ENCODE measurements at regions not wholly inside any gene's neighbourhood (a gene's known extent, or its start where the extent isn't known, plus 50 kb on each side); places are given as distances from the start of the nearest gene placed in this dataset.
"Not testable (repeated sequence)": the region's sequence is repeated elsewhere in the genome, so short reads cannot be mapped to it uniquely, and the experiment has no call there.

- DNase-seq (ENCODE audit: low read depth): no peak
These were observed 1681.2 kb downstream of the SLITRK5 start for GRCh38 chr13:89352384-89352783.

DNA sequence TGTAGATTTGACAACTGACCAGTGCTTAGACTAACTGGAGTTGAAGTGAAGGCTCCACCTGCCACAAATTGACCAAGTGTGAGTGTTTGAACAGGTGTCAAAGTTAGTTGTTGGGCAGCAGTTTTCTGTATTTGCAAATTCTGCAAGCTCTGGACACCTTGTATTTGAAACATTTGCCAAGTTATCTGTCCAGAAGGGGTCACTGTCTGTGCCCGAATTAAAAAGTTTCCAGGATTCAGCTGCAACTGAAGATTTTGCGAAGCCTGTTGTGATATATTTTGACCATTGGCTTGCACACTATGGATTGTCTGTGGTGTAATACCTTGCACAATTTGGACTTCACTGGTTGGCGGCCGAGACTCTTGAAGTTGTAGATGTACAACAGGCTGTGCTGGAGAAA, 1690.7 kb downstream of the SLITRK5 start:
- no peak for DNase-seq (ENCODE audit: low read depth)

DNA sequence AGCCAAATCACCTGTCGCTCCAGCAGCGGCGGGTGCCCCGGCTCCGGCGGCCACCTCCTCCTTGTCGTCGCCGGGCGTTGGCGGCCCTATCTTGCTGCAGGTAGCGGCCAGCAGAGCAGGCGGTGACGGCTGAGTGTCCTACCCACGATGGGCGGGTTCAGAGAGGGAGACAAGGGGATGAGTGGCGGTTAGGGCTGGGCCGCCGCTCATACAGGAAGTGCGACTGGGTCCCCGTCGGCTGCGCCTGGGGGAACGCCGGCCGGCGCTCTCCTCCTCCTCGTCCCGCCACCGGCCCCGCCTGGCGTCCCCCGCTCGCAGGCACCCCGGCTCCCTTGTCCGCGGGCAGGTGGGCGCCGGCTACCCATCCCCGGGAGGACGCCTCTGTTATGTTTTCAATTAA, 1692.0 kb downstream of the SLITRK5 start:
- DNase-seq (ENCODE audit: low read depth): no peak

DNA sequence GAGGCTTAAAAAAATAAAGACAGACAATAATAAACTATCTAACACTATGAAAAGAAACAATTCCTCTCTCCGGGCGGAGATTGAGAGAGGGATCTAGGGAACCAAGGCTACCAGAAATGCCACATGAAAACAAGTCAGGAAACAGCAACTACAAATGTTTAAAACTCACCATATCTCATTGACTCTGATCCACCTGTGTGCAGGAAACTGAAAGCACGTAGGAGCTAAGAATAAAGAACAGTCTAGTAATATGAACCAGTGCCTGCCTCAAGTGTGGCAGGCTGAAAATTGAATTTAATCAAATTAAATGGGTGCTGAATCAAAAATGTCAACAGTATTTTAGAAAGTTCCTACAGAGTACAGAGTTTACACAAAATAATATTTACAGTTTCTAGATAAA, 1701.0 kb downstream of the SLITRK5 start:
- DNase-seq (ENCODE audit: low read depth): no peak

- DNase-seq (ENCODE audit: low read depth): no peak
These were observed 1704.7 kb downstream of the SLITRK5 start for GRCh38 chr13:89375839-89376238.

GRCh38 chr13:89380101-89380500, 1708.9 kb downstream of the SLITRK5 start:
- no peak for DNase-seq (ENCODE audit: low read depth)

GRCh38 chr13:89382981-89383380, 1711.8 kb downstream of the SLITRK5 start:
- no peak for DNase-seq (ENCODE audit: low read depth)

DNA sequence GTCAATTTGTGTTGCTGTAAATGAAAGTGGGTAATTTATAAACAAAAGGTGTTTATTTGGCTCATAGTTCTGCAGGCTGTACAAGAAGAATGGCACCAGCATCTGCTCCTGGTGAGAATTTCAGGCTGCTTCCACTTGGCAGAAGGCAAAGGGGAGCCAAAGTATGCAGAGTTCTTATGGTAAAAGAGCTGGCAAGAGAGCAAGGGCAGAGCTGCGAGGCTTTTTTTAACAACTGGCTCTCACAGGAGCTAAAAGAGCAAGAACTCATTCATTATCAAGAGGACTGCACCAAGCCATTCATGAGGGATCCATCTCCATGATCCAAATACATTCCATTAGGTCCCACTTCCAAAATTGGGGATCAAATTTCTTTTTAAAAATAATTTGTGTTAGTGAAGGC, 1712.7 kb downstream of the SLITRK5 start:
- no peak for DNase-seq (ENCODE audit: low read depth)

- DNase-seq (ENCODE audit: low read depth): no peak
These were observed 1722.7 kb downstream of the SLITRK5 start for GRCh38 chr13:89393758-89394304.

DNA sequence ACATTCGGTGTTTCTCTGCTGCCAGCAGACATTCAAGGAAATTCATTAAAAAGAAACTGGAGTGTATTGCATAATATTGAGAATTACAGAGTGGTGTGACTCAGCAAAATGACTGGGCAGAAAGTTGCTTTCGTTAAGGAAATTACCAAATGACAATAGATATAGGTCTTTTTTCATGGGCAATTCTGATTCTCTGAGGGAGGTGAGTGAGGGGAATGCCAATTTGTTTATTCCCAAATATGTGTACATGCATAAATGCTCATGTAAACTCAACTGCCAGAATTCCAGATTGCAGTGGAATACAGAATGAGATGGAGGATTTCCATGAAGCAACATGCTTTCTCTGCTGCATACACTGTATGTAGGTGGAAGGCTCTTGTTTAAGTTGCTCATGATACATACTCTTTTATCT, 1730.1 kb downstream of the SLITRK5 start:
- no peak for DNase-seq (ENCODE audit: low read depth)

GRCh38 chr13:89402211-89402610, 1731.0 kb downstream of the SLITRK5 start:
- no peak for DNase-seq (ENCODE audit: low read depth)

GRCh38 chr13:89406096-89406495, 1734.9 kb downstream of the SLITRK5 start:
- DNase-seq (ENCODE audit: low read depth): not testable (repeated sequence)

- DNase-seq (ENCODE audit: low read depth): no peak
These were observed 1736.2 kb downstream of the SLITRK5 start for GRCh38 chr13:89407357-89407756.

GRCh38 chr13:89432997-89433396, 1761.8 kb downstream of the SLITRK5 start:
- no peak for DNase-seq (ENCODE audit: low read depth)

DNA sequence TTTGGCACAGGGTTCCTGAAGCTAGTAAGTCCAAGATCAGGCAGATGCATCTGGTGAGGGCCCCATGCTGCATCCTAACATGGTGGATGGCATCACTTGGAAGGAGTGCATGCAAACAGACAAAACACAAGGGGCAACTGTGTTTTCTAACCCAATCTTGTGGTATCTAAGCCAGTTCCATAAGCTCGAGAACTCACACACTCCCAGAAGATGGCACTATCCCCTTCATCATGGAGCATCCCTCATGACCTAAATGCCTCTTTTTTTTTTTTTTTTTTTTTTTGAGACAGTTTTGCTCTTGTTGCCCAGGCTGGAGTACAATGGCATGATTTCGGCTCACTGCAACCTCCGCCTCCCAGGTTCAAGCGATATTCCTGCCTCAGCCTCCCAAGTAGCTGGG, 1763.5 kb downstream of the SLITRK5 start:
- not testable (repeated sequence) for DNase-seq (ENCODE audit: low read depth)

GRCh38 chr13:89454681-89455080, 1783.5 kb downstream of the SLITRK5 start:
- no peak for DNase-seq (ENCODE audit: low read depth)

DNA sequence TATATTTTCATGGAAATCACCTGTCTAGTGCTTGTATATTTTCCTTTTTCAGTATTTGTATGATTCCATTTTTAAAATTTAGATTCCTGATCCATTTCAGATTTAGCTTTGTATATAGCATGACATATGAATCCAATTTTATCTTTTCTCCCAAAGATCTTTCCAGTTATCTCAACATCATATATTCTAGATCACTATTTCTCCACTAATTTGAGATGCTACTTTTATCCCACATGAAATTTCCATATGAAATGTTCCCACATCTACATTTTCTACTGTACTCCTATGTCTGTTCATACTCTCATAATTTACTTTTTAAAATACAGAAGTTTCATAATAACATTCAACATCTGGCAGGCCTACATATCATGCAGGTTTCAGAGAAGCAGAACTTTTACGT, 1784.1 kb downstream of the SLITRK5 start:
- DNase-seq (ENCODE audit: low read depth): no peak

DNA sequence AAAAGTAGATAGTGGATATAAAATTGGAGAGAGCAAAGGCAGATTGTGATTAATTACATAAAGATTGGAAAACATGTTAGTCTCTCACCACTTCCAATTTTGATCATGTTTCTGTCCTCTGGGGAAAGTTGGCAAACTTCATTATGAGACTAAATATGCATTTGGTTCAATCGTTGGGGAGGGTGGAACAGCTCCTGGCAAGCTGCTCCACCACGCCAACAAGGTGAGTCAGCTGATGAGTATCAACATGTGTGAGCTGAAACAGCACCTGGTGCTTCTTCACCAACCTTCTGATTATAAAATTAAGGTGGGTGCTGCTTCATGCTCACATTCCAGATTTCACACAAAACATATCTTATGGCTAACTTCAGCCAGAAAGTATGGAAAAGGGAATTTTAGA, 1784.6 kb downstream of the SLITRK5 start:
- DNase-seq (ENCODE audit: low read depth): no peak

DNA sequence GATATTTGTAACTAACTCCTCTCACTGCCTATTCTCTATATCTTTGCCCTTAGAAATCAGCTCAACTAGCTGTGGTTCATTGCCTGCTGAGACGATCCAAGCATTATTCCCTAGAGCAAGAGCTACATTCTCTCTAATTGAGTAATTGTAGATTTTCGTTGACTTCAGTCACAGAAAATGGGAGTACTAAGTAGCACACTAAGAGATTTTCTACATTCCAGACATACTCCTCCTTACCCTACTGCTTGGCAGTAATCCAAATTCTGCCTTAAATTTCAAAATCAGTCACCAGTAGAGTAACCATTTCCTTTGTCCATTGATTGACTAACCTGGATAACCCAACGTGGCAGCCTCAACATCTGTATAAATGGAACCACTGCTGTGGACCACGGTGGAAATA, 1786.8 kb downstream of the SLITRK5 start:
- no peak for DNase-seq (ENCODE audit: low read depth)

DNA sequence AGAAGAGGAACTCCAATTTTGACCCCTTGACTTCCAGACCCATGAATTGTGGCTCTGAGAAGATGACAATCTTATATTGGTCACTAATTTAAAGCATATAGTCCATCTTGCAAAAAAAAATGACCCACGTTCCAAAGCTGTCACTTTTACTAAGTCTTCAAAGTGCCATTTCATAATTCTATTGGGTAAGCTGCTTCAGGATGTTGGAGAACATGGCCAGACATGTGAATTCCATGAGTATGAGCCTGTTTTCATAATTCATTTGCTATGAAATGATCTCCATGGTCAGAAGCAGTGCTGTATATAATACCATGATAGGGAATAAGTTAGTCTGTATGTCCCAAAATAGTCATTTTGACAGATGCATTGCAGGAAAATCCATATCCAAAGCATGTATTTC, 1787.3 kb downstream of the SLITRK5 start:
- no peak for DNase-seq (ENCODE audit: low read depth)

DNA sequence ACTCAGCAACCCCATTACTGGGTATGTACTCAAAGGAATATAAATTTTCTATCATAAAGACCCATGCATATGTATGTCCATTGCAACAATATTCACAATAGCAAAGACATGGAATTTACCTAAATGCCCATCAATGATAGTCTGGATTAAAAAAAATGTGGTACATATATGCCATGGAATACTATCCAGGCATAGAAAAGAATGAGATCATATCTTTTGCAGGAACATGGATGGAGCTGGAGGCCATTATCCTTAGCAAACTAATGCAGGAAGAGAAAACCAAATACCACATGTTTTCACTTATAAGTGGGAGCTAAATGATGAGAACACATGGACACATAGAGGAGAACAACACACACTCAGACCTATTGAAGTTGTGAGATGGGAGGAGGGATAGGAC, 1789.7 kb downstream of the SLITRK5 start:
- DNase-seq (ENCODE audit: low read depth): not testable (repeated sequence)

DNA sequence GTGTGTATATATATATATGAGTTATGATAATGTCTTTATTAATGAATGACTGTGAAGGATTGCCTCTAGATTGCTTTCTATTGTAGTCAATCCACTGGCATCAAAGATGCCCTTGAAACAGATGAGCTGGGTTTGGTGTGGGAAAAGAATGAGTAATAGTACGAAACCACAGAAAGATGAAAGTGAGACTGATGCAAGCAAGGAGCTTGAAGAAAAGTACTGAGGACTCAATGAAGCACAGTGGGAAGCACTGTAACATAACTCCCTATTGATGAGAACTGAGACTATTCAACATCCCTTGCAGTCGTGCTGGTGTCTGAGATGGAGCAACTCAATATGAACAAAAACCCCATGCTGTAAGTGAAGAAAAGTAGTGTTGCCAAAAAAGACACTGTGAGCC, 1794.2 kb downstream of the SLITRK5 start:
- no peak for DNase-seq (ENCODE audit: low read depth)

DNA sequence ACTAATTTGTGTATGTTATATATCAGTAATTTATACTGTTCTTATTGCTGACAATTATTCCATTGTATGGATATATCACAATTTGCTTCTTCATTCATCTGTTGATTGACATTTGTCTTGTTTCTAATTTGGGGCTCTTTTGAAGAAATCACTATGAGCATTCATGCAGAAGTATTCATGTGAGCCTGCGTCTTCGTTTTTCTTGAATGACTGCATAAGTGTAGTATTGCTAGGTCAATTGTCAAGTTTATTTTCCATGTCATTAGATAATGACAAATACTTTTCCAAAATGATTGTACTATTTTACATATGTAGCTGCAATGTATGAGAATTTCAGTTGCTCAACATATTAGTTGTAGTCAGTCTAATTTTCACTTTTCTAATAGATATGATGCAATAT, 1796.9 kb downstream of the SLITRK5 start:
- DNase-seq (ENCODE audit: low read depth): no peak

DNA sequence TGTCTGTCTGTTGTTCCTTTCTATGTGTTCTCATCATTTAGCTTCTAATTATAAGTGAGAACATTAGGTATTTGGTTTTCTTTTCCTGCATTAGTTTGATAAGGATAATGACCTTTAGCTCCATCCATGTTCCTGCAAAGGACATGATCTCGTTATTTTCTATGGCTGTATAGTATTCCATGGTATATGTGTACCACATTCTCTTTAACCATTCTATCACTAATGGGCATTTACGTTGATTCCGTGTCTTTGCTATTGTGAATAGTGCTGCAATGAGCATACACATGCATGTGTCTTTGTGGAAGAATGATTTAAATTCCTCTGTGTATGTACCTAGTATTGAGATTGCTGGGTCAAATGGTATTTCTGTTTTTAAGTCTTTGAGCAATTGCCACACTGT, 1799.7 kb downstream of the SLITRK5 start:
- no peak for DNase-seq (ENCODE audit: low read depth)

GRCh38 chr13:89474432-89474831, 1803.3 kb downstream of the SLITRK5 start:
- no peak for DNase-seq (ENCODE audit: low read depth)

All from stimulated activated CD4-positive, alpha-beta T cell treated with anti-CD3 and anti-CD28 coated beads, Interleukin-2, amount 100 ng/mL, for 4 hours (primary cell).